NOMO-1 treated with dmso at 0.1 percent for 144 hours (cell line): ENCODE measurements at regions not wholly inside any gene's neighbourhood (a gene's known extent, or its start where the extent isn't known, plus 50 kb on each side); places are given as distances from the start of the nearest gene placed in this dataset.

Experiments
- DNase-seq: peaks from one replicate; lab custom pipeline; 2025; ENCODE audit not compliant: unreplicated experiment; lab: John Stamatoyannopoulos, UW

DNA sequence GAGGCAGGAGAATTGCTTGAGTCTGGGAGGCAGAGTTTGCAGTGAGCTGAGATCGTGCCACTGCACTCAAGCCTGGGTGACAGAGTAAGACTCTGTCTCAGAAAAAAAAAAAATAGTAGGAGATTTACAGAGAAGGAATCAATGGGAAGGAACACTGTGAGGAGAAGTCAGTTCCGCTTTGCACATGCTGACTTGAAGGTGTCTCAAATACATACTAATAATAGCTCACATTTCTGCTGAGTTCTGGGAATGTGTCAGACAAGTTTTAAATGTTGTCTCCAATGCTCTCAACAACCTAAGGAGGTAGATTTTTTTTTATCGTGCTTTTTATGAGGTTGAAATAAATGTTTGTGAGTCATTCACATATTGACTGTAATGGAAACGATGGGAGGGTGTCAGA, 654.9 kb upstream of the CELF2 start:
- no peak for DNase-seq

DNA sequence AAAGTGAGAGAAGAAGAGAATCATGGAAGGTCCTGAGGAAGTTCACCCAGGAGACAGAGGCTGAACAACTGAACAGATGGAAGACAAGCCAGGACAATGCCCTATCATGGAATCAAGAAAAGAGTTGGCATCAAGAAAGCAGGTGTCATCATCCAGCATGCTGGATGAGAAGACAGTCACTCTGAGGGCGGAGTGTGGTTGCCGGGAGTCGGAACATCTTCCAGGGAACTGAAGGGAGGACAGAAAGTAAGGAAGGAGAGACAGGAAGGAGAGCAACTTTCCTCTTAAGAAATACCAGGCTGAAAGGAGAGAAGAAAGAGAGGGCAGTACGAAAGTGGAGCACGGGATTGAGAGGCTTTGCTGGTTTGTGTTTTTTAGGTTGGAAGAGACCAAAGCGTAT, 654.5 kb upstream of the CELF2 start:
- no peak for DNase-seq

DNA sequence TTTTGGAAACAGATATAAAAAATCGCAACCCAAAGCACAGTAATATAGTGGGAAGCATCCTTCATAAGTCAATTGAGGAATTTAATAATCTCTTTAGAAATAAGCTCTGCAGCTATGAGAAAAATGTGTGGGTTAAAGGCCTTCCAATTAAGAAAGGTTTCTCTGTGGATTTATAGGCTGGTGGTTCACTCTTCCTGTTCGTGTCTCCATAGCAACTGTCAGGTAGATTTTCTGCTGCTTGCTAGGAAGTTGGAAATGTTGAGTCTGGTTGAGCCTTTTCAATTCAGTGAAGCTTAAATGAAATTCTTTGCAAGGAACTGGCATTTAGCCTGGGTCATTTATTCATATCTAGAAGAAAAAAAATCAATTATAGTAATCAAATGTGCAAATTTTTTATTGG, 652.8 kb upstream of the CELF2 start:
- DNase-seq: no peak

DNA sequence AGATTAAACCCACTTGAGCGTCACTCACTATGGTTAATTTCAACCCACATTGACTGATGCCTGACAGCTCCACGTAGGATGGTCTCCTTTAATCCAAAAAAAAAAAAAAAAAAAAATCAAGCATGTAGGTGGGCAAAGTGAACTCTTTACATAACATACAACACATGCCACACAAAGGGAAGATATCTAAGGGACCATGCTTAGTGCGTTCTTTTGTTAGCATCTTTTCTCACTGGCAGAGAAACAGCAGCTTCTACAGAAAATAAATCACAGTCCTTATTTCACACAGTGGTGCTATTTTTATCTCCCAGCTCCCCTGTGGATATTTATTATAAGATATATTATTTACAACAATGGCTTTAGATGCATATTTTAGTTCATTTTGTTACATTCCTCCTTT, 652.0 kb upstream of the CELF2 start:
- no peak for DNase-seq

DNA sequence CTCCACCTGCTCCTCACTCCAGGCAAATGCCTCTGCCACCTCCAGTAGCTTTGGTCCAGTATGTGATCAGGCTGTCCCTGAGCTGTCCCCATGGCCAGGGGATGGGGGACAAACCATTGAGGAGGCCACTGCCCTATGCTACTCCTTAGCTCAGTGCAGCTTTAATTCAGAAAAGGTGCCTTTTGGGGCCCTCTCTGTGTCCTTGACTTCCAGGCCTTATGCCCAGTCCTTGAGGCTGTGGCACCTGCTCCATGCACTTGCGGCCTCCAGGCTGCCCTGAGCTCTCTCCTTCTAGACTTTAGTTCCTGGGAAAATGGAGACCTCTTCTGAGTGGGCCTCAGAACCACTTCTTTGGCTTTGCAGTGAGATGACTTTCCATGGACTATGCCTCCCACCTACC, 650.8 kb upstream of the CELF2 start:
- no peak for DNase-seq

DNA sequence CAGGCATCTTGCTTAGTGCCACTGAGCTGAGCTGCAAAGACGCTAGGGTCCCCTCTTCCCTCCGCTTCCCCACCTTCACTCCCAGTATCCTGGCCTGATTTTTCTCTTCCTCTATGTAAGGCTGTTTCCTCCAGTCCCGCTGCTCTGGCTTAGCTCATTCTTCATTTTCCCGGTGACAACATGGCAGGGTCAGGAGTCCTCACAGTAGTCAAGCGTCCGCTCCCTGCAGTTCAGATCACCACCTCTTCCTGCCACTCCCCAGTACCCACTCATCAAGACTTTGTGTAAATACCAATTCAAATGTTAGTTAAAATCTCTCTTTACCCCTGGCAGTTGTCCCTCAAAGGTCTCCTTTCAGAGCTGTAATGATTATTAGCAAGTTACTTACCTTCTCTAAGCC, 650.4 kb upstream of the CELF2 start:
- DNase-seq: no peak

DNA sequence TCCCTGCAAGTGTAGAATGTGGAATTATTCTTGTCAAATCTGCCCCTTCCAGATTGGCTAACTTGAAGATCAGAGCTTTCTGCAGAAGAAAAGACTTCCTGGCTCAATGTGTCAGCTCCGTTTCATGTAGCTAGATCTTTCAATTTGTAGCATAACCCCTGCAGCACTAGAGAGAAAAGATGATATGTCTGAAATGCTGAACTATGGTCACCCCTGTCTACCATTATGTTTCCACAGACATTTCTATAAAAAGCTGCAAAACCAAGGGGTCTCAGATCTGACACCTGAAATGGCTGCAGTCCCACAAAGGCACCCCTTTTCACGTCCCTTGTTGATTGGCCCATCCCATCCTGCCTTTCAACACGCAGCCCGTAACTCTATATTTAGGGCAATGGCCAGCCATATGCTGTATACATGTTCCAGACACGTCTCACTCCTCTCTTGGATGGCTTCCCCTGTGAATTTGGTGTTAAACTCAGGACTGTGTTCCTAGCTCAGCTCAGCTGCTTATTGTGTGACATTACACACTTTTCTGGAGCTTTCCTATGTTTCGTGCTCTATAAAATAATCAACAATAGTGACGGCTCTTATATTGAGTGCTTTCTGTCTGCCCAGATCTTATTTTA, 648.6 kb upstream of the CELF2 start:
- no peak for DNase-seq

DNA sequence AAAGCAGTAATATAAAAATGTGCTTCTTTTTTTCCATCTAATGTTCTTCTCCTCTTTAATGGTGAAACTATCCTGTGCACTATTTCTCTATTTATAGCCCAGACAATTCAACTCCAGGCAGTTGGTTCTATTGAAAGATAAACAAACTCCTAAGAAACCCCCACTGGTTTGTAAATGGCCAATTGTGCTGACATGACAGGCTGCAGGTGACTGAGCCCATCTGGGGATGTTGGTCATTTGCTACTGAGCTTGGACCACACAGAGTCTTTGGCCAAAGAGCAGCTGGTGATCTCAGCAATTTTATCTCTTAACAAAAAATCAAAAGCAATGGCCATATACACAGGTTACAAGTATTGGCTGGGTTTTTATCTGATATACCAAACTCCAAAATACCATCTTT, 631.8 kb upstream of the CELF2 start:
- no peak for DNase-seq

DNA sequence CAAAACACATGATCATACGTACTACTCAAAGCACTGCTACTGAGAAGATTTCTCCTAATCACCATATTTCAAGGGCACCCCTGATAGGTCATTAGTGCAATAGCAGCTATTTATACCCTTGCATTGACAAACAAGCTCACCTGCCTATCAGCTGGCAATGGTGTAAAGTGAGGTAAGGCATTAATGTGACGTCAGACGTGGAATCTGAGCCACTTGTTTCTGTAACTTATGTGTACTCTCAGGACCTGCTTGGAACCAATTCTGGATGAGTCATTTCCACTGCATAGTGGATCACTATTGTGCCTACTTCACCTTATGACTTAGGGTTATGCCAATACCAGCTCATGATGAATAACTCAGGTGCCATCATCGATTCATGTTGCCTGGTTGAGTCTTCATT, 628.5 kb upstream of the CELF2 start:
- DNase-seq: no peak

DNA sequence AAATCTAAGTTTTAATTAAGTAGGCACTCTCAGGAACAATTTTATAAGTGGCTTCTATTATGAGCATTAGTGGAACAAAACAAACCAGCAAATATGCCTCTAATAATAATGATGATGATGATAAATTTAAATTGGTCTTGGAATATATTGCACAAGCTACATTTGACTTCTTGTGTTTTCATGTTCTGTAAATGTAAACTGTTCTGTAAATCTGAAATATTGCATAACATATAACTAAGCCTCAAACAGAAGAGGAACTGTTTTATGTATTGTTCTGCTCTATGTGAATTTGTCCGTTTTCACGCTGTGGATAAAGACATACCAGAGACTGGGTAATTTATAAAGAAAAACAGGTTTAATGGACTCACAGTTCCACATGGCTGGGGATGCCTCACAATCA, 625.2 kb upstream of the CELF2 start:
- peak; percentile 25 for DNase-seq

DNA sequence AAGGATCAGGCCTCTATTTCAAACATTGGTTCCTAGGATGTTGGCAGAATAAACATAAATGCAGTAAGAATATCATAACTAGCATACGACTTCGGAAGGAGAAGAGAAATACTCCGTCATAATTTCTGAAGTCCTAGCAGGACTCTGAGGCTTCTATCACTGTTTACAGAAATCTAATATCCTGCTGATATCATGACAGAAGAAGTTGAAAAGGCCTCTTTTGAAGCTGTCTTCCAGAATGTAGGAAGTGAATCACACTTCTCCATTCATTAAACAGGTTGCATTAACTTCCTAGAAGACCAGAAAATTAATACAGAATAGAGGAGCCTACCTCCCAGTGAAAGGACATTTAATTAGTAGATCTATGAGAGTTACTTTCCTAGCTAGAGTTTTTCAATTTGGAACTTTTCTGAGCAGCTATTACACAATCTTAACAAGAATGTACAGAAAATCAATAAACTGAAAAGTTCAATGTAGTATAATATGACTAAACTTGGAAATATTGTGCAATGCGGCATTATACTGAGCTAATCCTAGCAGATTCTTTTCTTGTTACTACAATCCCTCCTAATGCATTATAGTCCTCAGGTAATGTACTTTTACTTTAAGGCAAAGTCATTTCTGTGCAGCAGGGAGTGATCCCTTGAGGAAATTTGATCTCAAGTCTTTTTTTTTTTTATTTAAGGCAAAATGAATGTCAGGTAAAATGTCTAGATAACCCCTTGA, 622.6 kb upstream of the CELF2 start:
- no peak for DNase-seq

DNA sequence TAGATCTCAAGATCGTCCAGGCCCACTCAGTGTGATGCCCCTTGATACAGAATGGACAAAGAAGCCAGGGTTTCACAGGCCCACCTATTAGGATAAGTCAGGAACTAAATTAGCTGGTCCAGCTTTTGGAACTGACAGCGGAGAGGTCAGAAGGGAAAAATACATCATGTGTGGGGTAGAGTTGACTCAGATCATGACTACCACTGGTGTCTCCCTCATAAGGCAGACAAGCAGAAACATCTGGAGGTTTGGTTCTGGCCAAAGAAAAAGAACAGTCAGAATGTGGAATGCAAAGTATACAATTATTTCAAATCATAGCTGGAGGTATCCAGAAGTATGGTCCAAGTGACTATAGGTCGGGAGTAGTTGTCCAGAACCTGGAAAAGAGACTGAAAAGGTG, 621.1 kb upstream of the CELF2 start:
- no peak for DNase-seq

DNA sequence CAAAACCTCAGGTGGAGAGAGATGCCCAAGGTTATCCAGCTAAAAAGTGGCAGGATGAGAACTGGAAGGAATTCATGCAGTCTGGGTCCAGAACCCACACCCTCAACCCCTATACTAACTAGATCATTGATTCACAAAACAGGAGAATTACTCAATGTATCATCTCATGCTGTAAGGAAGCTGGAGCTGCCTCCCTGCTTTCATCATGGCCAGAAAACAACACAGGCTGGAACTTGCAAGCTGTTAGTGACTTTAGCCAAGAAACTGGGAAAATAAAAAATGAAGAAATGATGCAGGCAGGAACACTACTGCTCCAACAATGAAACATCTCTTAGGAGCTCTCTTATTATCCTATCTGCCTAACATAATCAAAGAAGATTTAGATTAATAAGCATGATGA, 619.8 kb upstream of the CELF2 start:
- DNase-seq: no peak

DNA sequence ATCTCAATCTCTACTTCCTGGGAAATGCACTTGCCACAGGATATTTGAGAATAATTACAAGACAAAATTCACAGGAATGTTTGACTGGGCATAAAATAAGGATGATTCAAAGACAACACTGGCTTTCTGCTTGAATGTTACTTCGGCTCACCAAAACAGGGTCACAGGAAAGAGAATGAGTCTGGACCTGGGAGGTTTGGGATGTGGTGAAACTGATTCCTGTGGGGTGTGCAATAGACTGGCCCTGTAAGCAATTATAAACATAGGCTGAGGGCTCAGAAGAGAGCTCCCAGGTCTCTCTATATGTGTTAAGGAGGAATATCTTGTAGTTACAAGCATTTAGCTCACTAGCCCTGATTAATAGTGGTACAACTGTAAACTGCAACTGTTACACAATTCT, 613.9 kb upstream of the CELF2 start:
- DNase-seq: no peak

DNA sequence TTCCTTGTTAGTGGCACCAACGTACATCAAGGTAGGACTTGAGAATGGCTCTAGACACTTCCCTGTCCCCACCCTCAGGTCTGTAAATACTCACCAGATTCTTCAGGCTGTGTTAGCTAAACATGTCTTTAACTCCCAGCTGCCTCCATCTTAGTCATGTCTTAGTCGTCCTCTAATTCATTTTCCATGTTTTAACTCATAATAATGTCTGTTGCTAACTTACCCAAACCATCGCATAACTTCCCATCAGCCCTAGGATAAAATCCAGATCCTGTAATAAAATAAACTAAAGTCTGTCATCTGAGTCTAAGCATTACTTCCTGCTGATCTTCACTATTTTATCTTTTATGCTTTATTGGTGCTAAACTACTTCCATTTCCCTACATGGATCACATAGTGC, 600.0 kb upstream of the CELF2 start:
- DNase-seq: no peak

DNA sequence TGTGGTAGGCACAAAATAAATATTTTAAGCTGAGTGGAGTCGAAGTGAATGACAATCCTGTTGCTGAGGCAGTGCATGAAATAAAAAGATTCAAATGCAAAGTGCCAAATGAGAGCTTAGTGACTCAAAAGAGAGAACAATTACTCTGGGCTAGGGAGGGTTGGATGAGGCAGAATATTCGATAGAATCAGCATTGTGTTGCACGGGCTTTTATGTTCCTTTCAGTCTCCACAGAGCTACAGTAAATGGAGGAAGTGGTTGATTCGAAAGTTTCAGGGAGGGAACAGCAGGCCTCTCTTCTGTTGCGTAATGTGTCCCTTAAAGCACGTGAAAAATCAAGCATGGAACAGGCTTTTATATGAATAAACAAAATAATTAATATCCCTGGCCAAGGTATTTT, 599.3 kb upstream of the CELF2 start:
- peak; percentile 61 for DNase-seq

DNA sequence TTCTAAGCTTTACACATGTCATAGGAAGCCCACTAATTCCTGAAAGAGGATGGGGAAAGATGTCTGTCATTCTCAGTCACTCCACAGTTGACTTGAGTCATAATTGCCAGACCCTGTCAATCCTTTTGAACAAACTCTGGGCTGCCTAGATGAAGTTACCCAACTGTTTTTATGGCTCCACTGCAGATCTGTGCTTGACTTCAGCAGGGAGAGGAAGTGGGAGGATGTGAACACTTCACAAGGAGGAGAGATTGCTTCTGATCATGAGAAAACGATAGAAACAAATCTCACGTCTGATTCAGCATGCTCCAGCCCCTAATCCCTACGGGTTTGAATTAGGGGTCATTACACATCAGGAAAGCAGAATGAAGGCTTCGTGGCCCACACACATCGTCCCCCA, 596.6 kb upstream of the CELF2 start:
- peak; percentile 77 for DNase-seq

DNA sequence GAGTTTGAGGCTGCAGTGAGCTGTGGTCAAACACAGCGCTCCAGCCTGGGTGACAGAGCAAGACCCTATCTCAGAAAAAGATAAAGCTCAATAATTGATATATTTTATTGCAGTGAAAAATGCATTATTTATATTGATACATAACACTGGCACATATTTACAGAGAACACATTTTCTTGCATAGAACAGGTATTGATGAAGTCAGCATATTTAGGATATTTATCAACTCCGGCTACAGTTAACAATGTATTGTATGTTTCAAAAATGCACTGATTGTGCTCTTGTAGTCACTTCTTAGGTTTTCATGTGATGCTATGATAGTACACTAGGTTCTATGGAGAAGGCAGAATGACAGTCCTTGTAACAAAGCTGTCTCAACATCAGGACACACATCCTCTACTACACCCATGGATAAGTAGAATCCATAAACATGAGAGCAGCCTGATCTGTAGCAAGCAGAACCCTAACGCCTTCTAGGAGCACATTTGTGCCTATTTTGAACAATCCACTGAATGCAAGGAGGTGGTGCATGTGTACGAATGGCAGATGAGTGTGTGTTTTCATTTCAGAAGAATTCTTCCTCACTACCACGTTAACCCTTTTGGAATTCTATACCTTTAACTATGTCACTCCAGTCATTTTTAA, 586.1 kb upstream of the CELF2 start:
- DNase-seq: no peak

DNA sequence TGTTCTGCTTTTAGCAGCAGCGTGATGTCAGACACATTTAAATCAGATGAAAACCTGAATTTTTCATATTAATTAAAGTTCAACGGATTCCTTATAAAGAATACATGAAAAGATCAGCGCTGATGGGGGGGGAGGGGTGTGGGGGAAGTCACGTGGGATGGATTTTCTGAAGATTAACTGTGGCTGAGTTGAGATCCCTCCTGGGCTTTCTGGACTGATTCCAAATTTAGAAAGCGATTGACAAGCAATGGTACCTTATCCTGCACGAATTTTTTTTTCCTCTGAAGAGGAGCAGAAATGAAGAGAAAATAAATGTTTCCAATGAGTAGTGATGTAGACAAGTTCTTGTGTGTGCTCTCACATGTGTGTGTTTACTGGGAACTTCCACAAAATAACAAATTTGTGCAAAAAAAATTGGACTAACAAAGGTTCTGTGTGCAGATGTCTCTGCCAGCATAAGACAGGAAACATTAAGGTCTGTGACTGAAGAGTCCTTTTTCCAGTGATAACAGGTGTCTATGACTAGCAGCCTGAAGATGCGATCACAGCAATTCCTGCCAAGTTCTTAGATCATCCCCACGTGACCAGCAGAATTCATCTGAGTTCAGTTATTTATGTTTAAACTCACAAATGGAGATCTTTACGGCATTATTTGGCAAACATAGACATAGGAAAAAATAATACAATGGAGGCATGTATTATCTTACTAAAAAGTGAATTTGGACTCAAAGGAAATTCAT, 585.2 kb upstream of the CELF2 start:
- no peak for DNase-seq

DNA sequence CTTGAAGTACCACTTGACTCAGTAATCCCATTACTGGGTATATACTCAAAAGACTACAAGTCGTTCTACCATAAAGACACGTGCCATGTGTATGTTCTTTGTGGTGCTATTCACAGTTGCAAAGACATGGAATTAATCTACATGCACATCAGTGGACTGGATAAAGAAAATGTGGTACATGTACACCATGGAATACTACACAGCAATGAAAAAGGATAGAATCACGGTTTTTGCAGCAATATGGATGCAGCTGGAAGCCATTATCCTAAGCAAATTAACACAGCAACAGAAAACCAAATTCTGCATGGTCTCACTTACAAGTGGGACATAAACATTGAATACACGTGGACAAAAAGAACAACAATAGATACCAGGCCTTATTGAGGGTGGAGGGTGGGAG, 583.4 kb upstream of the CELF2 start:
- DNase-seq: no peak

DNA sequence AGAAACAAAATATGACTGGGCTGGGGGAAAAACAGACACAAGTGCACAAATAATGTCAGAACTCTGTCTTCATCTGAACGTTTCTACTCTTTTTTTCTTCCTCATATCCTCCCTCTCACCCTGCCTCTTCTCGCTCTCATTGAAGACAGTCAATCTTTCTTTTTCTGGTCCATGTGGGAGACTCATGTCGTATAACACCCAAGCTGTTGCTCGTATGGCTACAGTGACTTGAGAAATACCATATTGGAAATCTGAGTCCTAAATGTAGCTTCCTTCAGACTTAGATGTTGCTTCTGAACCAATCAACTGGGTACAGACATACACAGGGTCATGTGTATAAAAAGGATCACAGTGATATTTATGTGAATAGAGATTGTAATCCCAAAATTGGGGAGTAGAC, 579.8 kb upstream of the CELF2 start:
- no peak for DNase-seq
